ENCODE measurements at regions not wholly inside any gene's neighbourhood (a gene's known extent, or its start where the extent isn't known, plus 50 kb on each side); places are given as distances from the start of the nearest gene placed in this dataset.

- TF ChIP-seq EZH2phosphoT487 (IDR thresholded peaks at IDR 0.05; ENCODE audit: unreplicated experiment) (no peak), CTCF (conservative IDR thresholded peaks at IDR 0.05; ENCODE audit: low read depth in 2 of 2) (no peak), POLR2AphosphoS5 (IDR thresholded peaks at IDR 0.05; ENCODE audit: low read depth) (no peak), EZH2 (IDR thresholded peaks at IDR 0.05; ENCODE audit: low read depth, unreplicated experiment) (no peak)
Observed at GRCh38 chr4:59655996-59656395, 1544.1 kb upstream of the ADGRL3 start.
